ENCODE measurements at regions not wholly inside any gene's neighbourhood (a gene's known extent, or its start where the extent isn't known, plus 50 kb on each side); places are given as distances from the start of the nearest gene placed in this dataset.
A peak's percentile ranks its signal among the peaks of the same experiment; 100 is the strongest.

- Histone ChIP-seq H2AFZ (ENCODE audit: low read length) (no peak overlapping the region), H3K36me3 (ENCODE audit: insufficient read depth, low read length) (no peaks in the 10 kb centered on the region), H3K4me1 (ENCODE audit: low read length) (peaks cover 5% of the 10 kb centered on the region; the same call in 1 of the 2 replicates), H3K9me3 (ENCODE audit: low read length) (no peaks in the 10 kb centered on the region), H3K4me3 (ENCODE audit: low read length) (no peak overlapping the region), H3K9ac (ENCODE audit: low read length) (no peak overlapping the region), H4K20me1 (ENCODE audit: insufficient read depth, low read depth, low read length) (no peaks in the 10 kb centered on the region), H3K79me2 (ENCODE audit: low read length) (no peaks in the 10 kb centered on the region), H3K27me3 (ENCODE audit: low read length) (no peaks in the 10 kb centered on the region), H3K4me2 (ENCODE audit: low read depth, low read length, poor library complexity, severe bottlenecking) (no peak overlapping the region), H3K9me2 (replicated peaks; ENCODE audit: insufficient read depth, low read length) (no peaks in the 10 kb centered on the region), H3K27ac (ENCODE audit: low read length) (no peak overlapping the region)
- no peak for DNase-seq
These were observed 121.3 kb downstream of the ALDH8A1 start for GRCh38 chr6:134828641-134829040.

- H3K27ac ChIP-seq (ENCODE audit: low read length) = no peak overlapping the region
- no peaks in the 10 kb centered on the region for H3K79me2 ChIP-seq (ENCODE audit: low read length)
- H3K9ac ChIP-seq (ENCODE audit: low read length) = no peak overlapping the region
- no peaks in the 10 kb centered on the region for H3K9me3 ChIP-seq (ENCODE audit: low read length)
- H3K4me2 ChIP-seq (ENCODE audit: low read depth, low read length, poor library complexity, severe bottlenecking) = no peak overlapping the region
- H3K4me1 ChIP-seq (ENCODE audit: low read length) = peaks cover 5% of the 10 kb centered on the region; the same call in 1 of the 2 replicates
- H3K9me2 ChIP-seq (replicated peaks; ENCODE audit: insufficient read depth, low read length) = no peaks in the 10 kb centered on the region
- H4K20me1 ChIP-seq (ENCODE audit: insufficient read depth, low read depth, low read length) = no peaks in the 10 kb centered on the region
- no peak for DNase-seq
- no peaks in the 10 kb centered on the region for H3K36me3 ChIP-seq (ENCODE audit: insufficient read depth, low read length)
- no peak overlapping the region for H2AFZ ChIP-seq (ENCODE audit: low read length)
- H3K4me3 ChIP-seq (ENCODE audit: low read length) = no peak overlapping the region
- no peaks in the 10 kb centered on the region for H3K27me3 ChIP-seq (ENCODE audit: low read length)
These were observed 122.8 kb downstream of the ALDH8A1 start for GRCh38 chr6:134826889-134827737.

GRCh38 chr6:134823710-134824034 lies 126.2 kb downstream of the ALDH8A1 start:
- Histone ChIP-seq H3K27me3 (ENCODE audit: low read length) (no peaks in the 10 kb centered on the region), H3K79me2 (ENCODE audit: low read length) (no peaks in the 10 kb centered on the region), H3K9ac (ENCODE audit: low read length) (no peak overlapping the region), H3K36me3 (ENCODE audit: insufficient read depth, low read length) (no peaks in the 10 kb centered on the region), H3K27ac (ENCODE audit: low read length) (no peak overlapping the region), H2AFZ (ENCODE audit: low read length) (no peak overlapping the region), H3K4me3 (ENCODE audit: low read length) (no peak overlapping the region), H3K9me2 (replicated peaks; ENCODE audit: insufficient read depth, low read length) (no peaks in the 10 kb centered on the region), H3K4me2 (ENCODE audit: low read depth, low read length, poor library complexity, severe bottlenecking) (no peak overlapping the region), H3K9me3 (ENCODE audit: low read length) (no peaks in the 10 kb centered on the region), H3K4me1 (ENCODE audit: low read length) (peaks cover 5% of the 10 kb centered on the region; the same call in 1 of the 2 replicates), H4K20me1 (ENCODE audit: insufficient read depth, low read depth, low read length) (no peaks in the 10 kb centered on the region)
- no peak for DNase-seq

- Histone ChIP-seq H3K9me2 (replicated peaks; ENCODE audit: insufficient read depth, low read length) (no peaks in the 10 kb centered on the region), H3K9ac (ENCODE audit: low read length) (no peak overlapping the region), H3K79me2 (ENCODE audit: low read length) (no peaks in the 10 kb centered on the region), H4K20me1 (ENCODE audit: insufficient read depth, low read depth, low read length) (no peaks in the 10 kb centered on the region), H3K36me3 (ENCODE audit: insufficient read depth, low read length) (no peaks in the 10 kb centered on the region), H3K4me1 (ENCODE audit: low read length) (peaks cover 3% of the 10 kb centered on the region; the same call in 1 of the 2 replicates), H3K27me3 (ENCODE audit: low read length) (no peaks in the 10 kb centered on the region), H2AFZ (ENCODE audit: low read length) (no peak overlapping the region), H3K4me3 (ENCODE audit: low read length) (no peak overlapping the region), H3K4me2 (ENCODE audit: low read depth, low read length, poor library complexity, severe bottlenecking) (no peak overlapping the region), H3K27ac (ENCODE audit: low read length) (no peak overlapping the region), H3K9me3 (ENCODE audit: low read length) (no peaks in the 10 kb centered on the region)
- DNase-seq = peak; percentile 90
These were observed 126.8 kb downstream of the ALDH8A1 start for GRCh38 chr6:134822920-134823709.

- no peak overlapping the region for H3K4me3 ChIP-seq (ENCODE audit: low read length)
- H3K27me3 ChIP-seq (ENCODE audit: low read length) = no peaks in the 10 kb centered on the region
- no peaks in the 10 kb centered on the region for H4K20me1 ChIP-seq (ENCODE audit: insufficient read depth, low read depth, low read length)
- H3K79me2 ChIP-seq (ENCODE audit: low read length) = no peaks in the 10 kb centered on the region
- no peaks in the 10 kb centered on the region for H3K4me1 ChIP-seq (ENCODE audit: low read length)
- no peak overlapping the region for H3K27ac ChIP-seq (ENCODE audit: low read length)
- no peak for DNase-seq
- no peaks in the 10 kb centered on the region for H3K9me3 ChIP-seq (ENCODE audit: low read length)
- no peak overlapping the region for H3K9ac ChIP-seq (ENCODE audit: low read length)
- H2AFZ ChIP-seq (ENCODE audit: low read length) = no peak overlapping the region
- no peaks in the 10 kb centered on the region for H3K36me3 ChIP-seq (ENCODE audit: insufficient read depth, low read length)
- H3K9me2 ChIP-seq (replicated peaks; ENCODE audit: insufficient read depth, low read length) = no peaks in the 10 kb centered on the region
- no peak overlapping the region for H3K4me2 ChIP-seq (ENCODE audit: low read depth, low read length, poor library complexity, severe bottlenecking)
These were observed 127.7 kb downstream of the ALDH8A1 start for GRCh38 chr6:134821928-134822864.

GRCh38 chr6:134821397-134821796 lies 128.5 kb downstream of the ALDH8A1 start:
- Histone ChIP-seq H3K9me2 (replicated peaks; ENCODE audit: insufficient read depth, low read length) (no peaks in the 10 kb centered on the region), H3K27ac (ENCODE audit: low read length) (no peak overlapping the region), H3K9ac (ENCODE audit: low read length) (no peak overlapping the region), H3K9me3 (ENCODE audit: low read length) (no peaks in the 10 kb centered on the region), H3K36me3 (ENCODE audit: insufficient read depth, low read length) (no peaks in the 10 kb centered on the region), H4K20me1 (ENCODE audit: insufficient read depth, low read depth, low read length) (no peaks in the 10 kb centered on the region), H3K79me2 (ENCODE audit: low read length) (no peaks in the 10 kb centered on the region), H3K27me3 (ENCODE audit: low read length) (no peaks in the 10 kb centered on the region), H3K4me3 (ENCODE audit: low read length) (no peak overlapping the region), H2AFZ (ENCODE audit: low read length) (no peak overlapping the region), H3K4me1 (ENCODE audit: low read length) (no peaks in the 10 kb centered on the region), H3K4me2 (ENCODE audit: low read depth, low read length, poor library complexity, severe bottlenecking) (no peak overlapping the region)
- no peak for DNase-seq

GRCh38 chr6:134819863-134820800 lies 129.8 kb downstream of the ALDH8A1 start:
- Histone ChIP-seq H3K4me3 (ENCODE audit: low read length) (no peak overlapping the region), H2AFZ (ENCODE audit: low read length) (no peak overlapping the region), H3K9ac (ENCODE audit: low read length) (no peak overlapping the region), H3K27ac (ENCODE audit: low read length) (no peak overlapping the region), H3K4me1 (ENCODE audit: low read length) (no peaks in the 10 kb centered on the region), H3K36me3 (ENCODE audit: insufficient read depth, low read length) (no peaks in the 10 kb centered on the region), H3K9me3 (ENCODE audit: low read length) (no peaks in the 10 kb centered on the region), H3K4me2 (ENCODE audit: low read depth, low read length, poor library complexity, severe bottlenecking) (no peak overlapping the region), H3K79me2 (ENCODE audit: low read length) (no peaks in the 10 kb centered on the region), H3K9me2 (replicated peaks; ENCODE audit: insufficient read depth, low read length) (no peaks in the 10 kb centered on the region), H4K20me1 (ENCODE audit: insufficient read depth, low read depth, low read length) (no peaks in the 10 kb centered on the region), H3K27me3 (ENCODE audit: low read length) (no peaks in the 10 kb centered on the region)
- no peak for DNase-seq

All from Karpas-422 (cell line).